Erythroblast (primary cell): ENCODE measurements at regions not wholly inside any gene's neighbourhood (a gene's known extent, or its start where the extent isn't known, plus 50 kb on each side); places are given as distances from the start of the nearest gene placed in this dataset.

Experiments
- DNase-seq, 2 experiments: peaks; one replicate each; lab custom pipeline; 2025; lab: John Stamatoyannopoulos, UW
- GATA1 ChIP-seq: IDR thresholded peaks from 2 replicates; pipeline ENCODE4 v1.6.1; 2011; ENCODE audit warnings: low read depth, mild to moderate bottlenecking, control low read depth, low read length, moderate library complexity
- POLR2A ChIP-seq: IDR thresholded peaks from 2 replicates; pipeline ENCODE4 v1.6.1; 2011; ENCODE audit warnings: mild to moderate bottlenecking, low read length

DNA sequence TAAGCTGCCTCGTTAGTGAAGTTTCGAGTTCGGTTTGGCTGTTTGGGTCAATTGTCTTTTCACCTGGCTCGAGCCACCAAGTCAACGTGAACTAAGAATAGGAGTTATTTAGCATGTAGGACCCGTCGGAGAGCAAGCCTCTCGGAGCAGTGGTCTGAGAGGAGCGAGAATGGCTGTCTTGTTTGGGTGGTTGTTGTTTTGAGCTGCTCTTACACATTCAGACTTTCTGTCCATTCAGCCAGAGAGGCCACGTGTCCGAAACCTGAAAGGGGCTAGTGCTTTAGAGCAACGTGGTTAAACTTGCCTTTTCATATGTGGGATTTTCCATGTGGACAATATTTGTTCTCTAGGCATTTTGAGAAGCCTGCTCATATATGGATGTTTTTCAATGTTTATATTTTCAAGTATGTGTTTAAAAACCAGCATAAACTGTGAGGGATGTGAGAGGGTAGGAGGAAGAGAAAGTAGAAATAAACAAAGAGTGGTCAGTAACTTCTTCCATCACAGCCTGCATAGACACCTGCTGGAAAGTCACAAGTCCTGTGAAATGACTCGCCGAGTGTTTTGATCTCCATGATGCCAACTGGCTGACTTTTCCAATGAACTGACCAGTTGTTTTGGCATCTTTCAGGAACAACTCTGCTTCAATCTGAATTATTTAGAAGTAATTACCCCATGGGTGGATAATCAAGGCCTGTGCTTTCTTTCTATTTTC lies 221.0 kb downstream of the ASCL1 start:
- no peak for DNase-seq
- TF ChIP-seq GATA1 (no peak), POLR2A (no peak)

- TF ChIP-seq POLR2A (no peak), GATA1 (no peak)
- no peak for DNase-seq
Observed at GRCh38 chr12:103181366-103182152, 224.1 kb downstream of the ASCL1 start.

- DNase-seq, result no peak
- TF ChIP-seq GATA1 (no peak), POLR2A (no peak)
Observed at GRCh38 chr12:103182299-103182698, 224.8 kb downstream of the ASCL1 start.

DNA sequence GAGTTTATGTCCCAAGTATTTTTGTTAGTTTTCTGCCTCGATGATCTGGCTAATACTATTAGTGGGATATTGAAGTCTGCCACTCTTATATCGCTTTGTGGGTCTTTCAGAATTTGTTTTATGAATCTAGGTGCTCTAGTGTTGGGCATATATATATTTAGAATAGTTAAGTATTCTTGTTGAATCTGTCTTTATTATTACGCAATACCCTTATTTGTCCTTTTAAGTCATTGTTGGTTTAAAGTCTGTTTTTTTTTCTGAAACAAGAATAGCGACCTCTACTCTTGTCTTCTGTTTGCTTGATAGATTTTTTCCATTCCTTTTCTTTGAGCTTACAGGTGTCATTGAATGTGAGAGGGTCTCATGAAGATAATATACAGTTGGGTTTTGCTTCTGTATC lies 239.0 kb downstream of the ASCL1 start:
- TF ChIP-seq POLR2A (no peak), GATA1 (no peak)
- DNase-seq, result no peak

DNA sequence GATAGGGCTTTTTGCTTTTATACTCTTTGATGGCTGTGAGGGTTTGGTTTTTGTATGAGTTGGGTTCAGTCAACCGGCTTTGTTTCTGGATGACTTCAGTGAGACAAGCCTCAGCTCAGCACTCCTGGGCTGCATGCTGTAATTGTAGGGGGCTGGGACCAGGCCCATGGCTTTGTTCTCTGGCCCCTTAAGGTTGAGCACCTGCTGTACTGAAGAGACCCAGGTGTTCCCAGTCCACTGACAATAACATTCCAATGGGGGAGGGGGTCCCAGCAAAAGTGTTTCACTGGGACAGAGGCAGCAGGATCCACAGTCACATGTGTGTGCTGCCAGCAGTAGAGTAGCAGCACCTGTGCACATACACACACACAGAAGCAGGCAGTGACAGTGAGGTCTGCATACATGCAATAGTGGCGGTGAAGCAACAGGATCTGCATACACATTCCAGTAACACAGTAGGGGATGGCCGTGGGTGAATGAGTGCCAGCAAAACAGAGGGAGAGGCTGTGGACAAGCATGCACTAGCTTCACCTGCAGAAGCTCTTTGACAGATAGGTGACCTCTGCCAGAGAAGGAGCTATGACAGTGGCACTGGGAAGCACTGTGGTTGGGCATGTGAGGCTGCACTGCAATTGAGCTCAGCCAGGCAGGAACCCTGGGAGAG lies 240.4 kb downstream of the ASCL1 start:
- TF ChIP-seq POLR2A, result no peak
- no peak for TF ChIP-seq GATA1
- DNase-seq, result no peak

DNA sequence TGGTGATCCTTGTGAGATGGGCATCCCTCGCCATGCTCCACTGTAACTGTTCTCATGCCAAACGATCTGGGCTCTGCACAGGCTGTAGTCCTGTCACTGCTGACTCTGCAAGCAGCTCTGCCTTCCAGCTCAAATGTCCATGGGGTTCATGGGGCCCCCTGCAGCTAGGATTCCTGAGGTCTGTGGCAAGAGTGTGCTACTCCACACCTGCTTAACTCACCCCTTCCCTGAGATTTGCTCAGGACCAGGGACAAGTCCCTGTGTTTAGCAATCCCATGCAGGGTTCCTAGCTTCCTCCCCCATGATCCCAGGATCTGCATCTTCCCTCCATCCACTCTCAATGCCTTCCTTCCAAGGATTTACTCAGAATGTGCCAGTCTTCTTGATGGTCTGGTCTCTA lies 241.0 kb downstream of the ASCL1 start:
- no peak for DNase-seq
- TF ChIP-seq GATA1, result no peak
- TF ChIP-seq POLR2A, result no peak

DNA sequence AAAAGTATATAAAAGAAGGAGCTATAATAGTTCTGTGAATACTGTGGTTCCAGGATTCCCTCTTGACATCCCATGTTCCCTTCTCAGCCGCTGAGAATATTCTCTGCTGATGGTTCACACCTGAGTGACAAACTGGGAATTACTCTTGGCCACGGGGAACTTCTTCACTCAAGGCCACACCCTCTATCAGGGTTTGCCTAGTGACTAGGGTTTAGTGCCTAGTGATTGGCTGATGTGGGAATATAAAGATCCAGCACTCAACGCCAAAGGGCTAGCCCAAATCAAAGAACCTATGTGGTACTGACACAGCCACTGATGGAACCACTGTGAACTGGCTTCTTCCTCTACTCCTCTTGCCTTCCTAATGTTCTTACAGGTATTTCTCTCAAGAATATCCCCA lies 248.4 kb downstream of the ASCL1 start:
- no peak for DNase-seq
- TF ChIP-seq POLR2A (no peak), GATA1 (no peak)

DNA sequence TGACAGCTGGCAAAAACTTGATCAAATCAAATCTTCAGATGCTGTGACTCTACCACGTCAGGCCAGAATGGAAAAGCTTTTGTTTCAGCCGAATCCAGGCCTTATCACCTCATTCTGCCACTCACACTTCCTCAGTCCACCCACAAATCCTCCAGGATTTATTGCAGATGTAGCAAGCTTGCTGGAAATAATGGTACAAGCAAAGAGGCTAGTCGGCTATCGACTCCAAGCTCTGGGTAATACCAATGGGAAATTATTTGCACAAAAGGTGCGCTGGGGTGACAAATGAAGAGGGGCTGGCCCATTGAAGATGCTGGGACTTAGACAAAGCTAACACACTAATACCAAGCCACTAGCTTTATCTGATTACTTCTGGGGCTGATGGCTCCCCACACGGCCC lies 250.5 kb downstream of the ASCL1 start:
- TF ChIP-seq POLR2A, result no peak
- no peak for TF ChIP-seq GATA1
- DNase-seq, result no peak

DNA sequence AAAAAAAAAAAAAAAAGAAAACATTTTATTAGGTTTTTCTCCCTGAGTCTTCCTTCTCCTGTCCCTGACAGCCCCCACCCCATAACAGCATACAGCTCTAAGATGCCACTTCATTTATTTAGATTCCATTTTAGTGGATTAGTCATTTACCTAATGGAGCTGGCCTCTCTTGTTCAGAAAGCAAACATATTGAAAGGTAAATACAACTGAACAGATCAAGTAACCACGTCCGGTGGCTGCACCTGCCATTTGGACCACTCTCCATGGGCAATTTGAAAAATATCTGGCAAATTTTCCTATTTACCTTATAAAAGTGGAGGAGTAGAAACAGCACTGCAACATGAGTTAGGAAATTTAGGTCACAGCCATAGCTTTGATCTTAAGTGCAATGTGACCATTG lies 254.6 kb downstream of the C12orf42 start:
- DNase-seq, result no peak
- no peak for TF ChIP-seq POLR2A
- no peak for TF ChIP-seq GATA1

GRCh38 chr12:103244596-103244995 lies 251.2 kb downstream of the C12orf42 start:
- DNase-seq, result no peak
- TF ChIP-seq POLR2A (no peak), GATA1 (no peak)

- TF ChIP-seq GATA1, result no peak
- no peak for TF ChIP-seq POLR2A
- no peak for DNase-seq
Observed at GRCh38 chr12:103247531-103247930, 248.2 kb downstream of the C12orf42 start.

DNA sequence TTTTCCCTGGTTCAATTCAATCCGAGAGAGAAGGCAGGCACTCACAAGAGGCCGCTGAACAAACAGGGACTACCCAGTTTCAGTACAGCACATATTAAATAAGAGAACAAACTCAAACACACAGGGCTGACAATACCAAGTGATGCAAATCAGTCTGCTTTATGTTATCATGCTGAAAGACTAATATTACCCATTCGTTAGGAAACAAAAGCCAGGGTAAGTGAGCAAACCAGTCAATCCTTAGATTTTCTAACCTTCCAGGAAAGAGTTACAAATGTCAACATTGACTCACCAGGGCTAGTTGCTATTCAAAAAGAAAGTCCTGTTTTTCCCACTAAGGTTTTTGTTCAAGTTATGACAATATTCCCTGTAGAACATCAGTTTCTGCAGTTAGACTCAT lies 246.2 kb downstream of the C12orf42 start:
- TF ChIP-seq GATA1 (no peak), POLR2A (no peak)
- no peak for DNase-seq

DNA sequence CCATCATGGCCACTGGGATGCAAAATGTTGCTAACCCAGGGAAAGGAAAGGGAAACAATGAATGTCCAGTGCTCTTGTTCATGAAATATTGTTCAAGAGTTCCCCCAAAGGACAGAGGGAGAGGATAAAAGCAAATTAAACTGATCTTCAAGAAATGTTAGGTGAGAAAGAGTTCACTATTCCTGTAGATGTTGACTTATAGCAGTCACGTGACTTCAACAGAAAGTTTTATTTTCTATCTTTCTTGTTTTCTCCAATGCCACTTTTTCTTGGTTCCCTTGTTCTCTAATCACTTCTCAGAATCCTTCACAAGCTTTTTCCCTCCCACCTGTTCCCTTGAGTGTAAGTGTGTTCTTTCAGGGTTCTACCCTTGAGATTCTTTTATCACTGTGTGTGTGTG lies 245.3 kb downstream of the C12orf42 start:
- TF ChIP-seq GATA1, result no peak
- no peak for TF ChIP-seq POLR2A
- no peak for DNase-seq
